ENCODE measurements at regions not wholly inside any gene's neighbourhood (a gene's known extent, or its start where the extent isn't known, plus 50 kb on each side); places are given as distances from the start of the nearest gene placed in this dataset.
A peak's percentile ranks its signal among the peaks of the same experiment; 100 is the strongest.

GRCh38 chr2:118290411-118291250, 202.4 kb downstream of the INSIG2 start:
- H3K4me3 ChIP-seq (ENCODE audit: low read depth, low read length), result no peak overlapping the region
- no peaks in the 10 kb centered on the region for H3K4me1 ChIP-seq (ENCODE audit: control insufficient read depth, insufficient read depth, low read length, poor library complexity, severe bottlenecking)
- ATAC-seq (ENCODE audit: low read depth in 2 of 2) (no peak), DNase-seq (no peak)
- Mint-ChIP-seq H3K27me3 (peaks cover 18% of the 10 kb centered on the region), H3K4me1 (no peaks in the 10 kb centered on the region), H3K4me3 (no peak overlapping the region), H3K27ac (no peak overlapping the region), H3K36me3 (no peaks in the 10 kb centered on the region), H3K9me3 (no peaks in the 10 kb centered on the region)
- H3K27ac ChIP-seq (ENCODE audit: insufficient read depth, low read length, poor library complexity, severe bottlenecking), result no peak overlapping the region
- no peaks in the 10 kb centered on the region for H3K9me3 ChIP-seq (ENCODE audit: control insufficient read depth in 2 of 2, low read length in 2 of 2)
- H3K27me3 ChIP-seq (ENCODE audit: control insufficient read depth, insufficient read depth, low read length), result peaks cover 3% of the 10 kb centered on the region
- H3K36me3 ChIP-seq (ENCODE audit: control insufficient read depth, insufficient read depth, low read length), result no peaks in the 10 kb centered on the region

GRCh38 chr2:118279005-118279404, 190.7 kb downstream of the INSIG2 start:
- no peak for DNase-seq

GRCh38 chr2:118278046-118278445, 189.8 kb downstream of the INSIG2 start:
- Histone ChIP-seq H3K36me3 (ENCODE audit: control insufficient read depth, insufficient read depth, low read length) (no peaks in the 10 kb centered on the region), H3K4me1 (ENCODE audit: control insufficient read depth, insufficient read depth, low read length, poor library complexity, severe bottlenecking) (no peaks in the 10 kb centered on the region), H3K4me3 (ENCODE audit: low read depth, low read length) (no peak overlapping the region), H3K27ac (ENCODE audit: insufficient read depth, low read length, poor library complexity, severe bottlenecking) (no peak overlapping the region), H3K9me3 (ENCODE audit: control insufficient read depth in 2 of 2, low read length in 2 of 2) (no peaks in the 10 kb centered on the region), H3K27me3 (ENCODE audit: control insufficient read depth, insufficient read depth, low read length) (peaks cover 8% of the 10 kb centered on the region)
- no peaks in the 10 kb centered on the region for H3K4me1 Mint-ChIP-seq
- H3K36me3 Mint-ChIP-seq, result no peaks in the 10 kb centered on the region
- peaks cover 19% of the 10 kb centered on the region for H3K27me3 Mint-ChIP-seq
- ATAC-seq (ENCODE audit: low read depth in 2 of 2) (no peak), DNase-seq (no peak)
- H3K9me3 Mint-ChIP-seq, result peaks cover 0 to 1% (median 0%) of the 10 kb centered on the region in 7 donors
- H3K27ac Mint-ChIP-seq, result no peak overlapping the region
- H3K4me3 Mint-ChIP-seq, result no peak overlapping the region

More at GRCh38 chr2:118279005-118279404, 190.7 kb downstream of the INSIG2 start:
- Histone ChIP-seq H3K36me3 (ENCODE audit: control insufficient read depth, insufficient read depth, low read length) (no peaks in the 10 kb centered on the region), H3K27ac (ENCODE audit: insufficient read depth, low read length, poor library complexity, severe bottlenecking) (no peak overlapping the region), H3K9me3 (ENCODE audit: control insufficient read depth in 2 of 2, low read length in 2 of 2) (no peaks in the 10 kb centered on the region), H3K4me3 (ENCODE audit: low read depth, low read length) (no peak overlapping the region), H3K4me1 (ENCODE audit: control insufficient read depth, insufficient read depth, low read length, poor library complexity, severe bottlenecking) (no peaks in the 10 kb centered on the region), H3K27me3 (ENCODE audit: control insufficient read depth, insufficient read depth, low read length) (peaks cover 8% of the 10 kb centered on the region)
- H3K4me1 Mint-ChIP-seq, result no peaks in the 10 kb centered on the region
- no peaks in the 10 kb centered on the region for H3K36me3 Mint-ChIP-seq
- H3K27me3 Mint-ChIP-seq, result peaks cover 21% of the 10 kb centered on the region
- H3K27ac Mint-ChIP-seq, result no peak overlapping the region
- peaks cover 0 to 1% (median 0%) of the 10 kb centered on the region in 7 donors for H3K9me3 Mint-ChIP-seq
- H3K4me3 Mint-ChIP-seq, result no peak overlapping the region
- ATAC-seq (ENCODE audit: low read depth in 2 of 2), result no peak

GRCh38 chr2:118274841-118275510, 186.7 kb downstream of the INSIG2 start:
- Histone ChIP-seq H3K9me3 (ENCODE audit: control insufficient read depth in 2 of 2, low read length in 2 of 2) (no peaks in the 10 kb centered on the region), H3K27ac (ENCODE audit: insufficient read depth, low read length, poor library complexity, severe bottlenecking) (no peak overlapping the region), H3K36me3 (ENCODE audit: control insufficient read depth, insufficient read depth, low read length) (no peaks in the 10 kb centered on the region), H3K27me3 (ENCODE audit: control insufficient read depth, insufficient read depth, low read length) (peaks cover 1% of the 10 kb centered on the region), H3K4me3 (ENCODE audit: low read depth, low read length) (no peak overlapping the region), H3K4me1 (ENCODE audit: control insufficient read depth, insufficient read depth, low read length, poor library complexity, severe bottlenecking) (no peaks in the 10 kb centered on the region)
- H3K36me3 Mint-ChIP-seq, result no peaks in the 10 kb centered on the region
- no peaks in the 10 kb centered on the region for H3K9me3 Mint-ChIP-seq
- no peaks in the 10 kb centered on the region for H3K4me1 Mint-ChIP-seq
- DNase-seq, result no peak
- no peak for ATAC-seq (ENCODE audit: low read depth in 2 of 2)
- H3K27me3 Mint-ChIP-seq, result peaks cover 10% of the 10 kb centered on the region
- H3K27ac Mint-ChIP-seq, result no peak overlapping the region
- no peak overlapping the region for H3K4me3 Mint-ChIP-seq

- H3K27ac ChIP-seq (ENCODE audit: insufficient read depth, low read length, poor library complexity, severe bottlenecking), result no peak overlapping the region
- H3K27me3 ChIP-seq (ENCODE audit: control insufficient read depth, insufficient read depth, low read length), result peaks cover 1% of the 10 kb centered on the region
- Mint-ChIP-seq H3K4me3 (no peak overlapping the region), H3K27ac (no peak overlapping the region), H3K36me3 (no peaks in the 10 kb centered on the region), H3K9me3 (no peaks in the 10 kb centered on the region), H3K27me3 (peaks cover 3% of the 10 kb centered on the region), H3K4me1 (no peaks in the 10 kb centered on the region)
- H3K36me3 ChIP-seq (ENCODE audit: control insufficient read depth, insufficient read depth, low read length), result no peaks in the 10 kb centered on the region
- no peak overlapping the region for H3K4me3 ChIP-seq (ENCODE audit: low read depth, low read length)
- H3K9me3 ChIP-seq (ENCODE audit: control insufficient read depth in 2 of 2, low read length in 2 of 2), result no peaks in the 10 kb centered on the region
- H3K4me1 ChIP-seq (ENCODE audit: control insufficient read depth, insufficient read depth, low read length, poor library complexity, severe bottlenecking), result no peaks in the 10 kb centered on the region
- no peak for DNase-seq
- no peak for ATAC-seq (ENCODE audit: low read depth in 2 of 2)
These were observed 184.1 kb downstream of the INSIG2 start for GRCh38 chr2:118272391-118272790.

GRCh38 chr2:118269408-118270051, 181.3 kb downstream of the INSIG2 start:
- no peak overlapping the region for H3K27ac ChIP-seq (ENCODE audit: insufficient read depth, low read length, poor library complexity, severe bottlenecking)
- ATAC-seq (ENCODE audit: low read depth in 2 of 2), result no peak
- Mint-ChIP-seq H3K9me3 (no peaks in the 10 kb centered on the region), H3K4me3 (no peak overlapping the region), H3K27ac (no peak overlapping the region), H3K27me3 (no peaks in the 10 kb centered on the region), H3K4me1 (no peaks in the 10 kb centered on the region), H3K36me3 (no peaks in the 10 kb centered on the region)
- DNase-seq, result peak in 1 of 3 donors; percentile 2
- H3K9me3 ChIP-seq (ENCODE audit: control insufficient read depth in 2 of 2, low read length in 2 of 2), result no peaks in the 10 kb centered on the region
- H3K4me1 ChIP-seq (ENCODE audit: control insufficient read depth, insufficient read depth, low read length, poor library complexity, severe bottlenecking), result no peaks in the 10 kb centered on the region
- no peaks in the 10 kb centered on the region for H3K36me3 ChIP-seq (ENCODE audit: control insufficient read depth, insufficient read depth, low read length)
- no peak overlapping the region for H3K4me3 ChIP-seq (ENCODE audit: low read depth, low read length)
- peaks cover 1% of the 10 kb centered on the region for H3K27me3 ChIP-seq (ENCODE audit: control insufficient read depth, insufficient read depth, low read length)

GRCh38 chr2:118268268-118268667, 180.0 kb downstream of the INSIG2 start:
- no peaks in the 10 kb centered on the region for H3K27me3 Mint-ChIP-seq
- no peak for DNase-seq
- no peaks in the 10 kb centered on the region for H3K4me1 Mint-ChIP-seq
- H3K27ac Mint-ChIP-seq, result no peak overlapping the region
- no peaks in the 10 kb centered on the region for H3K27me3 ChIP-seq (ENCODE audit: control insufficient read depth, insufficient read depth, low read length)
- H3K27ac ChIP-seq (ENCODE audit: insufficient read depth, low read length, poor library complexity, severe bottlenecking), result no peak overlapping the region
- no peak overlapping the region for H3K4me3 Mint-ChIP-seq
- H3K4me1 ChIP-seq (ENCODE audit: control insufficient read depth, insufficient read depth, low read length, poor library complexity, severe bottlenecking), result no peaks in the 10 kb centered on the region
- H3K4me3 ChIP-seq (ENCODE audit: low read depth, low read length), result no peak overlapping the region
- no peaks in the 10 kb centered on the region for H3K36me3 ChIP-seq (ENCODE audit: control insufficient read depth, insufficient read depth, low read length)
- H3K9me3 ChIP-seq (ENCODE audit: control insufficient read depth in 2 of 2, low read length in 2 of 2), result no peaks in the 10 kb centered on the region
- no peaks in the 10 kb centered on the region for H3K9me3 Mint-ChIP-seq
- no peak for ATAC-seq (ENCODE audit: low read depth in 2 of 2)
- no peaks in the 10 kb centered on the region for H3K36me3 Mint-ChIP-seq
